NCI-H510A (cell line): ENCODE measurements at regions not wholly inside any gene's neighbourhood (a gene's known extent, or its start where the extent isn't known, plus 50 kb on each side); places are given as distances from the start of the nearest gene placed in this dataset.
"Not testable (repeated sequence)": the region's sequence is repeated elsewhere in the genome, so short reads cannot be mapped to it uniquely, and the experiment has no call there.

Experiments used
- DNase-seq: peaks from one replicate; lab custom pipeline; 2025; lab: John Stamatoyannopoulos, UW

GRCh38 chr3:105979961-105980360, 111.1 kb upstream of the CBLB start:
- DNase-seq, result no peak

- no peak for DNase-seq
These were observed 113.4 kb upstream of the CBLB start for GRCh38 chr3:105982207-105982606.

GRCh38 chr3:105984837-105985236, 116.0 kb upstream of the CBLB start:
- DNase-seq, result no peak

- not testable (repeated sequence) for DNase-seq
These were observed 117.5 kb upstream of the CBLB start for GRCh38 chr3:105986343-105986742.

GRCh38 chr3:105987809-105988208, 119.0 kb upstream of the CBLB start:
- DNase-seq, result no peak

GRCh38 chr3:105988540-105989212, 119.9 kb upstream of the CBLB start:
- DNase-seq, result no peak

- DNase-seq, result no peak
These were observed 128.0 kb upstream of the CBLB start for GRCh38 chr3:105996781-105997180.

- DNase-seq, result no peak
These were observed 128.6 kb upstream of the CBLB start for GRCh38 chr3:105997466-105997799.

GRCh38 chr3:105997800-105998526, 129.2 kb upstream of the CBLB start:
- no peak for DNase-seq

- no peak for DNase-seq
These were observed 131.0 kb upstream of the CBLB start for GRCh38 chr3:105999856-106000255.

GRCh38 chr3:106001923-106002322, 133.1 kb upstream of the CBLB start:
- DNase-seq, result no peak

GRCh38 chr3:106004137-106004681, 135.4 kb upstream of the CBLB start:
- no peak for DNase-seq

- no peak for DNase-seq
These were observed 136.0 kb upstream of the CBLB start for GRCh38 chr3:106004826-106005225.

GRCh38 chr3:106006001-106006400, 137.2 kb upstream of the CBLB start:
- no peak for DNase-seq

- no peak for DNase-seq
These were observed 137.8 kb upstream of the CBLB start for GRCh38 chr3:106006571-106006970.

GRCh38 chr3:106007512-106007911, 138.7 kb upstream of the CBLB start:
- DNase-seq, result no peak

GRCh38 chr3:106008766-106009165, 140.0 kb upstream of the CBLB start:
- DNase-seq, result no peak

GRCh38 chr3:106010829-106011228, 142.0 kb upstream of the CBLB start:
- no peak for DNase-seq

- DNase-seq, result no peak
These were observed 145.2 kb upstream of the CBLB start for GRCh38 chr3:106013971-106014370.

GRCh38 chr3:106014518-106014917, 145.7 kb upstream of the CBLB start:
- DNase-seq, result no peak

GRCh38 chr3:106014971-106015370, 146.2 kb upstream of the CBLB start:
- no peak for DNase-seq

- no peak for DNase-seq
These were observed 149.3 kb upstream of the CBLB start for GRCh38 chr3:106018102-106018501.

- no peak for DNase-seq
These were observed 150.2 kb upstream of the CBLB start for GRCh38 chr3:106018929-106019550.
